22Rv1 (cell line): ENCODE measurements at regions not wholly inside any gene's neighbourhood (a gene's known extent, or its start where the extent isn't known, plus 50 kb on each side); places are given as distances from the start of the nearest gene placed in this dataset.

Source experiments
- H3K27ac ChIP-seq: fragments of 450-650 bp; 2 replicates; pipeline ENCODE4 v1.5.1; 2017
- ZFX ChIP-seq: fragments of 450-650 bp; IDR thresholded peaks from 2 replicates; pipeline ENCODE4 v1.6.1; 2017; ENCODE audit warnings: antibody characterized with exemption, borderline replicate concordance
- TF ChIP-seq, protein P1 (sequence below): fragments of 450-650 bp; IDR thresholded peaks from 2 replicates; pipeline ENCODE4 v1.5.1; 2017; ENCODE audit warnings: mild to moderate bottlenecking

DNA sequence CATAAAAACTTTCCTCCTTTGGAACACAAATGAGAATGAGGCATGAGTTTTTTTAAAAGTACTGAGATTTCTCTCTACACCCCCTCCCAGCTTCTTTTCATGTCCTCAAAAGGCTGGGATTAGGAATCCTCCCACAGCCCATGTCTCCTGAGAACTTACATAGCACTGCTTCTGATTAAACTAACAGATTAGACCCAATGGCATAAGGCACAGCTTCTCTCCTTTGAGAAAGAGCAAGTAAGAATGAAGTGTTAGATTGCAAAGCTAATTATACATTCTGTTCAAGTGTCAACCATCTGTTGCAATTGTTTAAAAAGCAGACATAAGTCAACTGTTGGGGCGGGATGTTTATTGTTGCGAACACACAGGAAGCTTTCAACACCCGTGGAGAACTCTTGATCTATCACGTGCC is 715.1 kb downstream of the CDH11 start:
- no peak overlapping the region for H3K27ac ChIP-seq
- no peak for TF ChIP-seq ZFX
- TF ChIP-seq, protein P1, sequence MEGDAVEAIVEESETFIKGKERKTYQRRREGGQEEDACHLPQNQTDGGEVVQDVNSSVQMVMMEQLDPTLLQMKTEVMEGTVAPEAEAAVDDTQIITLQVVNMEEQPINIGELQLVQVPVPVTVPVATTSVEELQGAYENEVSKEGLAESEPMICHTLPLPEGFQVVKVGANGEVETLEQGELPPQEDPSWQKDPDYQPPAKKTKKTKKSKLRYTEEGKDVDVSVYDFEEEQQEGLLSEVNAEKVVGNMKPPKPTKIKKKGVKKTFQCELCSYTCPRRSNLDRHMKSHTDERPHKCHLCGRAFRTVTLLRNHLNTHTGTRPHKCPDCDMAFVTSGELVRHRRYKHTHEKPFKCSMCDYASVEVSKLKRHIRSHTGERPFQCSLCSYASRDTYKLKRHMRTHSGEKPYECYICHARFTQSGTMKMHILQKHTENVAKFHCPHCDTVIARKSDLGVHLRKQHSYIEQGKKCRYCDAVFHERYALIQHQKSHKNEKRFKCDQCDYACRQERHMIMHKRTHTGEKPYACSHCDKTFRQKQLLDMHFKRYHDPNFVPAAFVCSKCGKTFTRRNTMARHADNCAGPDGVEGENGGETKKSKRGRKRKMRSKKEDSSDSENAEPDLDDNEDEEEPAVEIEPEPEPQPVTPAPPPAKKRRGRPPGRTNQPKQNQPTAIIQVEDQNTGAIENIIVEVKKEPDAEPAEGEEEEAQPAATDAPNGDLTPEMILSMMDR: no peak

DNA sequence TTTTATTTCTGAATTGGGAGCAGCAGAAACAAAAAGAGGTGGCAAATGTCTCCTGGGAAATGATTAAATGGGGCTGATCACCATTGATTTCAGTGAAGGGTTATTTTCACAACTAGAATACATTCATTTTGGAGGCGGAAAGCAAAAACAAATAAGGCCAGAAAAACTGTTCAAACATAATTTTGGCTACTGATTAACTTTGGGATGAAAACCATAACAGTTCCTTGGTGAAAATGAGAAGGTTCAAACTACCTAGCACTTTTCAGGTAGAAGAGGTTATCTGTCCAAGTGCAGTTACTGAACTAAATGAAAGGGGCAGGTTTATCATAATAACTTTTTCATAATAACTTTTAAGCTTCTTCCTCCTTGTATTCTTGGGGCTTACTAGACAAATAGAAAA is 718.5 kb downstream of the CDH11 start:
- H3K27ac ChIP-seq: no peak overlapping the region
- TF ChIP-seq ZFX: no peak
- TF ChIP-seq, protein P1: no peak

DNA sequence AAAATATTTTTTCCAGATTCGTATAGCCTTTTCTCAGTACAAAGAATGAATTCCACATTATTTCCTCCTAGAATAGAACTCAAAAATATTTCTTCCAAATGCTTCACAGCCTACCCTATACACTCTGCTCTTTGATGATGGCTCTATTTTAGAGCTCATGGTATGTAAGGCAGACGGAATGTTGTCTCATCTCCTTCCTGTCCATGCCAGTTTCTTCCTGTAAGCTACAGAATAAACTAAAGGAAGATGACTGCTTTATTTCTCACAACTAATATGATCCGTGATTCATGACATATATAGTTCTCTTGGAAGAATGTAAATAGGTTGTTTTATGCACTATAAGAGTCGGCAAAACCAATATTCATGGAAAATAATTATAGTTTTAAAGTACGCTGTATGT is 723.1 kb downstream of the CDH11 start:
- TF ChIP-seq, protein P1: no peak
- TF ChIP-seq ZFX: no peak
- H3K27ac ChIP-seq: no peak overlapping the region

DNA sequence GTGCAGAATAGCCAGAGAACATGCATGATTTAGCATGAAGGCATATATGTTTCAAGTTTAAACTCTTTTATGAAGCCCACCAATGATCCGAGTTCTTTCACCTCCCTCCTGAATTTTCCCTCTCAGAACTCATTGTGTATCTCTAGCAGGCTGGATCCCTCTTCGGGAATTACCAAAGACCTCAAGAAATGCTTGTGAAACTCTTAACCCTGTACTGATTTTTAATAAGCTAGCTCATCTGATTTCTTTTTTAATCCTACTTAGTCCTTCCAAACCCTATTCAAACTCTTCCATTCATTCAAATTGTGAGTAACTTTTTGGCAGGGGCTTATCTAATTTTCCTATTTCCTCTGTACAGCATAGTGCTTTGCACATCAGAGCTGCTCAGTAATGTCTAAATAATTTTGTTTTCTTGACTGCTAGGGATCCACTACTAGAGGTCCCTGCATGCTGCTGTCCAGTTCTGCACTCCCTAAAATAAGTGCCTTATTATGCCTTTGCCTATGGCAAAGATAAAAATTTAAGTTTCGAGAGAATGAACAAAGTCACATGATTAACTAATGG is 723.8 kb downstream of the CDH11 start:
- TF ChIP-seq, protein P1: no peak
- TF ChIP-seq ZFX: no peak
- H3K27ac ChIP-seq: no peak overlapping the region

DNA sequence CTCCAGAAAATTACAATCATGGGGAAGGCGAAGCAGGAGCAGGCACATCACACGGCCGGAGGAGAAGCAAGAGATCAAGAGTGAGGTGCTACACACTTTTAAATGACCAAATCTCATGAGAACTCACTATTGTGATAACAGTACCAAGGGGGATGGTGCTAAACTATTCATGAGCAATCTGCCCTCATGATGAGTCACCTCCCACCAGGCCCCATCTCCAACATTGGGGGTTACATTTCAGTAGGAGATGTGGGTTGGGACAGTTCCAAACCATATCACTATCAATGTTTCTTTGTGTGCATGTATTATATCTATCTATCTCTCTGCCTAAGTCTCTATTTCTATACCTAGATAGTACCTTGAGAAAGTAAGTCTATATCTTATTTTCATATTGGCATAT is 724.8 kb downstream of the CDH11 start:
- H3K27ac ChIP-seq: no peak overlapping the region
- TF ChIP-seq, protein P1: no peak

DNA sequence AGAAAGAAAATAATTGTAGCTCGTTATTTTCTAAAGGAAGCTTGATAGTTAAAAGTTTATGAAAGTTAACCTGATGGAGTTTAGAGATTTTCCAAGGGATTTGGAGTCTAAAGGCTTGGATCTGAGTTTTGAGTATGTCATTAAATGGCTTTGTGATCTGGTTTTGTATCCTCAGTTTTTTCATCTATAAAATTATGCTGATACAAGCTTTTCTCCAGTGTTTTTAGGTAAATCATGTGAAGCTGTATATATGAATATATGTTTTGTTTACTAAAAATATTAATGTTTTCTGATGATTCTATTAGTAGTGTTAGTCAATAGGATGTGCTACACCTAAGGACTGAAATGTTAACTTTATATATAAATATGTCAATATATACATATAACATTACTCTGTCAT is 727.8 kb downstream of the CDH11 start:
- TF ChIP-seq, protein P1: no peak
- TF ChIP-seq ZFX: no peak
- no peak overlapping the region for H3K27ac ChIP-seq

DNA sequence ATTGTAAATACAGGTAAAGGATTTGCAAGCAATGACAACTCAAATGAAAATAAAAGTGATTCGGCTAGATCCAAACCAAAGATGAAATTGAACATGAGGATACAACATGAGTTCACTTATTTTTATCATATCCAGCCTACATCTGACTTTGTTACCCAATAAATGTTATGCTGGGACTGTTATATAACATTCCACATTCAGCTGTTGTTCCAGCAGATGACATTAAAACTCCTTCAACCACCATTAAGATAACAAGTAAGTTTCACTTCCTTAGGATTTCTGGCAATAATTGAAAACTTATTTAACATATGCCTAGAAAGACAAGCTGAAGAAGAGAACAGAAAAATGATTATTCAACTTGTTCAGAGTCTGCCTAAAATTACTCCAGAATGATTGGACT is 729.4 kb downstream of the CDH11 start:
- no peak overlapping the region for H3K27ac ChIP-seq
- TF ChIP-seq ZFX: no peak
- TF ChIP-seq, protein P1: no peak
